Endothelial cell of hepatic sinusoid (primary cell): ENCODE measurements at regions not wholly inside any gene's neighbourhood (a gene's known extent, or its start where the extent isn't known, plus 50 kb on each side); places are given as distances from the start of the nearest gene placed in this dataset.
"Not testable (repeated sequence)": the region's sequence is repeated elsewhere in the genome, so short reads cannot be mapped to it uniquely, and the experiment has no call there.

ENCODE experiments used
- in situ Hi-C: cut with HindIII; loops from 2 replicates; pipeline ENCODE4 v1.10.0; 2017; ENCODE audit warnings: low sequenced_read_pairs

GRCh38 chr12:89162589-89163261, 189.6 kb downstream of the DUSP6 start:
- in situ Hi-C loops: no loop called here

- in situ Hi-C loops: no loop called here
These were observed 190.7 kb downstream of the DUSP6 start for GRCh38 chr12:89161557-89161956.

GRCh38 chr12:89160716-89161123, 191.6 kb downstream of the DUSP6 start:
- in situ Hi-C loops: no loop called here

- in situ Hi-C loops: no loop called here
These were observed 194.9 kb downstream of the DUSP6 start for GRCh38 chr12:89157413-89157812.

GRCh38 chr12:89156862-89157262, 195.4 kb downstream of the DUSP6 start:
- in situ Hi-C loops: no loop called here

GRCh38 chr12:89156340-89156739, 196.0 kb downstream of the DUSP6 start:
- in situ Hi-C loops: no loop called here

DNA sequence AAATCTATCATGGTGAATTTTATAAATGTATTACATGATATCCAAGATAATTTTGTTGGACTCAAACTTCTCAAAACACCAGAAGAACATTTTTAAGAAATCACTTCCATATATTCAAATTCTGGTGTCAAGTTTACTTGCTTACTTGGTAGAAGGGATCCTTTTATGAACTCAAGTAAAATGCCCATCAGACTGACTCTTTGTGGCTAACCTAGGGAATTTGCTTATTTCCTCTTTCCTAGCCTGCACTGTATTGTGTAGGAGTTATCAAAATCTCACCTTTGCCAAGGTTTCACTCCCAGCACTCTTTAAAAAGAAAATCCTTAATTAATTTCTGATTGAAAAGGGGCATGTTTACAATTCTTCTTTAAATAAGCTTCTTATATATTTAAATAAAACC, 196.5 kb downstream of the DUSP6 start:
- in situ Hi-C loops: no loop called here

DNA sequence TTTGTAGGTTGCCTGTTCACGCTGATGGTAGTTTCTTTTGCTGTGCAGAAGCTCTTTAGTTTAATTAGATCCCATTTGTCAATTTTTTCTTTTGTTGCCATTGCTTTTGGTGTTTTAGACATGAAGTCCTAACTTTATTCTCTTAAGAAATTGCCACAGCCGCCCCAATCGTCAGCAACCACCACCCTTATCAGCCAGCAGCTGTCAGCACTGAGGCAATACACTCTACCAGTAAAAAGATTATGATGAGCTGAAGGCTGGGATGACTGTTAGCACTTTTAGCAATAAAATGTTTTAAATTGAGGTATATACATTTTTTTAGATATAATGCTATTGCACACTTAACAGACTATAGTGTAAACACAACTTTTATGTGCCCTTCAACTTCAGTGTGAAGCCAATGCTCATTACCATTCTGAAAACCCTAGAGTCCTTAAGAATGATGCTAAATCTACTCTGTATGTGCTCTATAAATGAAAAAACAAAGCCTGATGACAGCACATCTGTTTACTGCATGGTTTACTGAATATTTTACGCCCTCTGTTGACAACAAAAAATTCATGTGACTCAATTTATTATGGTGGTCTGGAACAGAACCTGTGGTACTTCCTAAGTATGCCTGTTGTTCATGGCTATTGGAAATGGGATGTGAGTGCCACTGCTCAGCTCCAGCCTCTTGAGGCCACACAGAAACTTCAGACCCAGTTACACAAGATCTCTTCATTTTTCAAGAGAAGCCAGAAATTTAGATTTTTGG, 197.4 kb downstream of the DUSP6 start:
- in situ Hi-C loops: no loop called here

DNA sequence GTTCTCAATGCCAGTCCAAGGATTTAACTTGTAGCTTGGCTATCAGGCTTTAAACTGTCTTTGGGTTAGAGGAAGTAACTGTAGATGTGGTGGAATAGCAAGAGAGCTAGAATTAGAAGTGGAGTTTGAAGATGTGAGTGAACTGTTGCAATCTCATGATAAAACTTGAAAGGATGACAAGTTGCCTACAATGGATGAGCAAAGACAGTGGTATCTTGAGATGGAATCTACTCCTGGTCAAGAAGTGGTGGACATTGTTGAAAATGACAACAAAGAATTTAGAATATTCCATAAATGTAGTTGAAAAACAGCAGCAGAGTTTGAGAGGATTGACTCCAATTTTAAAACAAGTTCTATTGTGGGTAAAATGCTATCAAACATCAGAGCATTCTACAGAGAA, 199.0 kb downstream of the DUSP6 start:
- in situ Hi-C loops: no loop called here

DNA sequence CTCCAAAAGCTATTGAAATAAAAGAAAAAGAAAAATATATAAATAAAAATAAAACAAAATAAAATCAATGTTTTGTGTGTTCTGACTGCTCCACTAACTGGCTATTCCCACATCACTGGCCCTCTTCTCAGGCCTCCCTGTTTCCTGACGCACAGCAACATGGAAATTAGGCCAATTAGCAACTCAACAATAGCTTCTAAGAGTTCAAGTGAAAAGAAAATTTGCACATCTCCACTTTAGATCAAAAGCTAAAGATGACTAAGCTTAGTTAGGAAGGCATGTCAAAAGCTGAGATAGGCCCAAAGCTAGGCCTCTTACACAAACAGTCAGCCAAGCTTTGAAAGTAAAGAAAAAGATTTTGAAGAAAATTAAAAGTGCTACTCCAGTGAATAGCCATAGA, 200.8 kb downstream of the DUSP6 start:
- in situ Hi-C loops: no loop called here

GRCh38 chr12:89150789-89151188, 201.5 kb downstream of the DUSP6 start:
- in situ Hi-C loops: not testable (repeated sequence)

DNA sequence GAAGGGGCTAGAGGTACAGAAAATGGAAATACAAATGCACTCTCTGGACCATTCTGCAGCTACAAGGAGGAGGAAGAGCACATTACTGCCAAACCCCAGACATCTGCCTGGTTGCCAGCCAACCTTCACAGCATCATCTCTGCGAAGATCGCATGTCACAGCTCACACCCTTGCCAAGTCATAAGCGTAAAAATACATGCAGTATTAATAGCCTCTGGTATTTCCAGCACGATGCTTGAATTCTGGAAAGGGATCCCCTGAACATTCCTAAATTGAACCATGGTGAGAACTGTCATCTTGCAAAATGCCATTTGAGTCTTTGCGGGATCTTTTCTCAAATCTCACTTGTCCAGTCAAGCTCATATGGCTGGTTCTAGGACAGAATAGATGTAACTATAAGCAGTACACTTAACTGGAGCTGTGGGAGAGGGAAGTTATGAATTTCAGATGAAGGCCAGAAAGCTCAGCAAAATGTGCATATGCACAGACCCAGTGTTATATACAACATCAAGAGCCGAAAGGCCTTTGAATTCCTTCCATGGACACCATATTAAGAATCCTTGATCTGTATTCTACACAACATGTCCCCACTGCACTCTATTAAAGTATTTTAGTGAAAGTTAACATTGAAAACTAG, 211.6 kb downstream of the DUSP6 start:
- in situ Hi-C loops: no loop called here

DNA sequence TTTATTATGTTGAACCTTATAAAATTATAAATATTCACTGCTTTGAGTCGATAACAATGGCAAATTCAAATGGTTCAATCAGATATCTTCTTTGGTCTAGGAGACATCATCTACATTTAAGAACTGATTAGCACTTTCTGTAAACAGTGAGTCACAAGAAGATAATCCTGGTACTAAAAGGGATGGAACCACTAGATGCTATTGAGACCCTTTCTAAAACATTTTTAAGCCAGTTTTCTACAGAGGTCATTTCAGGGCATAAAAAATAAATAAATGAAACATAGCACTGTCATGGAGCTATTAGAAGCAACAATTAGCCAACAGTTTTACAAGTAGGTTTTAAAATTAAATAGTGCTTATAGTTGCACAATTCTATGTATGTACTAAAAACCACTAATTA, 212.2 kb downstream of the DUSP6 start:
- in situ Hi-C loops: no loop called here

- in situ Hi-C loops: no loop called here
These were observed 212.9 kb downstream of the DUSP6 start for GRCh38 chr12:89139390-89139789.

DNA sequence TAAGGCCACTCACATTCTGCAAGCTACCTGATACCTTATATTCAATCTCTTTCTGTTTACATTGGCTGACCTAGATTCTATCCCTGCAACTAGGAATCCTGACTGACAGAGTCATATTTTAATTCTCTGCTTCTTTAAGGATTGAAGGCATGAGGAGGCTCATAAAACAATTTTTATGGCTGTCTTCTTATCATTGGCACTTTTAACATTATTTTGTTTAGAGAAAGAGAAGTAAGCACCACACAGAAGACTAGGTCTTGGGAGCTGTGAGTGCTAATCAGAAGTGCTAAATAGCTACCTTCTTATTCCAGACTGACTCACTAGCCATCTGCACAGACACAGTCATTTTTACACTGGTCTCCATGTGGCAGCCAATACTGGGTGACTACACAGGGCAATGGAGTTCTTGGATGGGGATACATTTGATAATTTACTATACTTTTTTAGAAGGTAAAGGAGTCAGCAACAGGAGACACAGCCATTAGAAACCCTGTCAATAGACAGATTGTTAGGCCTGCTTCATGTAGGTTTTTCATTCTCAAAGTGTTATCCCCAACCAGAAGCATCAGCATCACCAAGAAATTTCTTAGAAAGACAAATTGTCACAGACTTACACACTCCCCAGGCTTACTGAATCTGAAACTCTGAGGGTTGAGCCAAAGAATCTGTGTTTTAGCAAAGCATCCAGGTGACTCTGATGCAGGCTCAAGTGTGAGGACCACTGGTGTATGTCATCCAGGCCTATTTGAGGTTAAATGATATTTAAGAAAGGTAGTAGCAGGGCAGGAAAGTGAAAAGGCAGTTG, 214.1 kb downstream of the DUSP6 start:
- in situ Hi-C loops: no loop called here

- in situ Hi-C loops: no loop called here
These were observed 216.2 kb downstream of the DUSP6 start for GRCh38 chr12:89135976-89136634.

DNA sequence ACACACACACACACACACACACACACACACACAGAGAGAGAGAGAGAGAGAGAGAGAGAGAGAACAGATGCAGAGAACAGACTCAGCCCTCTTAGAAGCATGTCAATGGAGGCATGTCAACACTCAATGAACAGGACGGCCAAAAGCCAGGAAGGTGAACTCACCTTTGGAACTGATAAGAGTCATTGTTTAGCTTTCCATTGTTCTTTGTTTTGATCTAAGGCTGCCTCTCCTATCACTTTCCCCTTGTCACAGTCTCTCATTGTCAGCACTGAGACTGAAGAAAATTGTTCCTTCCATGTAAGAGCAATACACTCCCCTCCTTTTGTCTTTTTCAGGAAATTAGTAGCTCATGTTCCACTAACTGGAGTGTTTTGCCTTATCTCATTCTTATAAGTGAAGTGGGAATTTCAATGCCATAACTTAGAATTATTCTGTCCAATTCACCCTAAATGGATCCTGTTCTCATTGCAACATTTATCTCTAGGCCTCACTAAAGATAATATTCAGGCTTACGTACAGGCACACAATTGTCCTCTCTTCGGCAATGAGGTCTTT, 218.0 kb downstream of the DUSP6 start:
- in situ Hi-C loops: no loop called here

DNA sequence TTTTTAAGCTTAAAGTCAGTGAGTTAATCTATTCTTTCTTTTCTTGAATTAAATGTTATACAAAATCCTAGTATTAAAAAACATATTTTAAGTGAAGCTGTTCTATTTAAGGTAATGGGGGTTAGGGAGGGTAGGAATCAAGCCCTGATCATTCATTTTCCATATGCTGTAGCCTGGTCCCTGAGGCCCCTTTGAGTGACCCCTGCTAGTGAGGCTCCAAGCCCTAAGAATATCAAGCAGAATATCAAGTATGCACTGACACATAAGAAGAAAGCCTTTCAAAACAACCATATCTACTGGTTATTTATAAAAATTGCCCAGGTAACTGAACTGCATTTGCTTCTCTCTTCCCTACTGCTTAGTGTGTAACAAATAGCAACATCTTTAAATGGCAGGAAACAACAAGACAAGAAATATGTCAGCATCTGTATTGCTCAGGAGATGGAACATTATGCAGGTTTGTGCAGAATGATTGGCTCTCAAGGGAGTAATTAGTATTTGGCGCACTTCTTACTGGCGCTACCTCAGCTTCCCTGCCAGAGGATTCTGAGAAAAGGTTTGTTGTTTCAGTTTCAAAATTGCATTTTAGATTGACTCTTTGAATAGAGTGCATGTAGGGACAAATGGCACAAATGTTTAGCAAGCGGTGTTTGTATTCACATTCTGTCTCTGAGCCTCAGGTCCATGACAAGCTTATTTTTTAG, 223.0 kb downstream of the DUSP6 start:
- in situ Hi-C loops: no loop called here

DNA sequence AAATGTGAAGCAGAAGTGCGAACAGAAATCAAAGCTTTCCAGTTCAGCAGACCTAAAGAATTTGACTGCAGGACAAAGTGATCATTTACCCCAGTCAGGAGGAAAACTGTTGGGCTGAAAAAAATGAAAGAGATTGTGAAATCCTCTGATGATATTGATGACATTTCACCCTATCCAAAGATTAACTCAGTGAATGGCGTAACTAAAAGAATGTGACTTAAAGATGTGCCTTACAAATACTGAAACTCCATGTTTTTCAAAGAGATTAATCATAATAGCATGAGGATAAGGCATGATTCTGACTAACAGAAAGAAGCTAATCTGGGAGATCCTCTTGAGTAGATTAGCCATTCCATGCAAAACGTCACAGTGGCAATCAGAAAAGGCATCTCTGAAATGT, 225.6 kb downstream of the DUSP6 start:
- in situ Hi-C loops: no loop called here

GRCh38 chr12:89122852-89123251, 229.4 kb downstream of the DUSP6 start:
- in situ Hi-C loops: no loop called here
